WTC11 (cell line): ENCODE measurements at regions not wholly inside any gene's neighbourhood (a gene's known extent, or its start where the extent isn't known, plus 50 kb on each side); places are given as distances from the start of the nearest gene placed in this dataset.

Experiments
- ARID4B ChIP-seq: sonication (generic); formaldehyde crosslinking; IDR thresholded peaks from 2 replicates; pipeline ENCODE4 v1.8.0; 2023; ENCODE audit warnings: missing genetic modification reagents, mild to moderate bottlenecking, borderline replicate concordance
- CTCF ChIP-seq: fragments of 200-600 bp; IDR thresholded peaks from 2 replicates; pipeline ENCODE4 v1.8.0; 2022; ENCODE audit warnings: antibody characterized with exemption
- E2F5 ChIP-seq: sonication (generic); formaldehyde crosslinking; IDR thresholded peaks from 2 replicates; pipeline ENCODE4 v1.8.1; 2022; ENCODE audit warnings: mild to moderate bottlenecking, moderate library complexity, missing genetic modification reagents
- FOXJ3 ChIP-seq: sonication (generic); formaldehyde crosslinking; IDR thresholded peaks from 2 replicates; pipeline ENCODE4 v1.9.0; 2021; ENCODE audit warnings: missing genetic modification reagents, mild to moderate bottlenecking, borderline replicate concordance
- IRF1 ChIP-seq: sonication (generic); formaldehyde crosslinking; IDR thresholded peaks from 2 replicates; pipeline ENCODE4 v1.8.0; 2023; ENCODE audit warnings: missing genetic modification reagents
- MAX ChIP-seq: sonication (generic); formaldehyde crosslinking; IDR thresholded peaks from 2 replicates; pipeline ENCODE4 v1.8.0; 2022; ENCODE audit warnings: mild to moderate bottlenecking, missing genetic modification reagents
- NR3C1 ChIP-seq: sonication (generic); formaldehyde crosslinking; conservative IDR thresholded peaks from 2 replicates; pipeline ENCODE4 v1.8.1; 2023; ENCODE audit warnings: low read depth, mild to moderate bottlenecking, missing genetic modification reagents
- TEAD1 ChIP-seq: sonication (generic); formaldehyde crosslinking; IDR thresholded peaks from 2 replicates; pipeline ENCODE4 v1.8.0; 2022; ENCODE audit warnings: mild to moderate bottlenecking, missing genetic modification reagents
- TEAD4 ChIP-seq: sonication (generic); formaldehyde crosslinking; IDR thresholded peaks from 2 replicates; pipeline ENCODE4 v1.8.0; 2022; ENCODE audit warnings: mild to moderate bottlenecking, missing genetic modification reagents
- USF2 ChIP-seq: sonication (generic); formaldehyde crosslinking; IDR thresholded peaks from 2 replicates; pipeline ENCODE4 v1.8.1; 2023; ENCODE audit warnings: mild to moderate bottlenecking, missing genetic modification reagents, moderate library complexity
- ZBTB21 ChIP-seq: sonication (generic); formaldehyde crosslinking; IDR thresholded peaks from 2 replicates; pipeline ENCODE4 v1.8.1; 2023; ENCODE audit warnings: mild to moderate bottlenecking, missing genetic modification reagents, borderline replicate concordance
- TF ChIP-seq, protein P1 (sequence below): sonication (generic); formaldehyde crosslinking; IDR thresholded peaks from 2 replicates; pipeline ENCODE4 v1.8.1; 2022; ENCODE audit warnings: low read depth, missing genetic modification reagents, borderline replicate concordance
- TF ChIP-seq, protein P2 (sequence below): sonication (generic); formaldehyde crosslinking; conservative IDR thresholded peaks from 2 replicates; pipeline ENCODE4 v1.8.1; 2022; ENCODE audit warnings: mild to moderate bottlenecking, missing genetic modification reagents

DNA sequence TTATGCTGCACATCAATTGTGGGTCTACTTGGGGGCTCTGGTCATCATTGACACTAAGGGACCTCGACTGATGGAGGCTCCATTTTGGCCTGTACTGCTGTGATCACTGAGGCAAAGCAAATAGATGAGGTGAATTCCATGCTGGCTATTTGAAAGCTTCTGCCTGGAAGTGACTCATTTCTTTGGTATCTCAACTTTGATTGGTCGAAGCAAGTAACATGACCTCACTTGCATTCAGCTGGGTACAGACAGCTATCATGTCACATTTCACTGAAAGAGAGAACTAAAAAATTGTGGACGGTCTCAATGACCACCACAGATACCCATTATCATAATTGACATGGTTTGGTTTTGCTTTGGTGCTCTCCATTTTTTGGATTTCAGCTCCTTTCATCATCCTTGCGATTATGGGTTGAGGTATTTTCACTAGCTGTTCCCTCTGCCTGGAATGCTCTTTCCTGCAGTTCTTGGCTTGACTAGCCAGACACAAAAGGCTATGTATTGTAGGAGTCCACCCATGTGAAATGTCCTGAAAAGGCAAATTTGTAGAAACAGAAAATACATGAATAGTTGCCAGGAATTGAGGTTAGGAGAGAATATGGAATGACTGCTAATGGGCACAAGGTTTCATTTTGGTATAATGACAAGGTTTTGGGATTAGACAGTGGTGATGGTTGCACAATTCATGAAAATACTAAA lies 369.2 kb upstream of the LCORL start:
- TF ChIP-seq FOXJ3 (CRISPR knock-in tag) = no peak
- TF ChIP-seq, protein P1, sequence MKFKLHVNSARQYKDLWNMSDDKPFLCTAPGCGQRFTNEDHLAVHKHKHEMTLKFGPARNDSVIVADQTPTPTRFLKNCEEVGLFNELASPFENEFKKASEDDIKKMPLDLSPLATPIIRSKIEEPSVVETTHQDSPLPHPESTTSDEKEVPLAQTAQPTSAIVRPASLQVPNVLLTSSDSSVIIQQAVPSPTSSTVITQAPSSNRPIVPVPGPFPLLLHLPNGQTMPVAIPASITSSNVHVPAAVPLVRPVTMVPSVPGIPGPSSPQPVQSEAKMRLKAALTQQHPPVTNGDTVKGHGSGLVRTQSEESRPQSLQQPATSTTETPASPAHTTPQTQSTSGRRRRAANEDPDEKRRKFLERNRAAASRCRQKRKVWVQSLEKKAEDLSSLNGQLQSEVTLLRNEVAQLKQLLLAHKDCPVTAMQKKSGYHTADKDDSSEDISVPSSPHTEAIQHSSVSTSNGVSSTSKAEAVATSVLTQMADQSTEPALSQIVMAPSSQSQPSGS (CRISPR knock-in tag) = no peak
- TF ChIP-seq MAX (CRISPR knock-in tag) = no peak
- TF ChIP-seq, protein P2, sequence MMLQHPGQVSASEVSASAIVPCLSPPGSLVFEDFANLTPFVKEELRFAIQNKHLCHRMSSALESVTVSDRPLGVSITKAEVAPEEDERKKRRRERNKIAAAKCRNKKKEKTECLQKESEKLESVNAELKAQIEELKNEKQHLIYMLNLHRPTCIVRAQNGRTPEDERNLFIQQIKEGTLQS (CRISPR knock-in tag) = no peak
- no peak for TF ChIP-seq ZBTB21 (CRISPR knock-in tag)
- TF ChIP-seq CTCF = no peak
- peak; percentile 37; the same call in 1 of the 2 replicates for TF ChIP-seq USF2
- no peak for TF ChIP-seq TEAD1 (CRISPR knock-in tag)
- TF ChIP-seq NR3C1 = no peak
- TF ChIP-seq TEAD4 (CRISPR knock-in tag) = no peak
- TF ChIP-seq ARID4B (CRISPR knock-in tag) = no peak
- TF ChIP-seq IRF1 = no peak
- no peak for TF ChIP-seq E2F5
